SH-SY5Y (cell line): ENCODE measurements at regions not wholly inside any gene's neighbourhood (a gene's known extent, or its start where the extent isn't known, plus 50 kb on each side); places are given as distances from the start of the nearest gene placed in this dataset.

Source experiments
- GATA2 ChIP-seq: IDR thresholded peaks from 2 replicates; pipeline ENCODE4 v1.6.1; 2011; ENCODE audit warnings: mild to moderate bottlenecking, low read depth, low read length
- GATA3 ChIP-seq: IDR thresholded peaks from 2 replicates; pipeline ENCODE4 v1.6.1; 2011; ENCODE audit warnings: low read depth, mild to moderate bottlenecking, low read length, moderate library complexity

DNA sequence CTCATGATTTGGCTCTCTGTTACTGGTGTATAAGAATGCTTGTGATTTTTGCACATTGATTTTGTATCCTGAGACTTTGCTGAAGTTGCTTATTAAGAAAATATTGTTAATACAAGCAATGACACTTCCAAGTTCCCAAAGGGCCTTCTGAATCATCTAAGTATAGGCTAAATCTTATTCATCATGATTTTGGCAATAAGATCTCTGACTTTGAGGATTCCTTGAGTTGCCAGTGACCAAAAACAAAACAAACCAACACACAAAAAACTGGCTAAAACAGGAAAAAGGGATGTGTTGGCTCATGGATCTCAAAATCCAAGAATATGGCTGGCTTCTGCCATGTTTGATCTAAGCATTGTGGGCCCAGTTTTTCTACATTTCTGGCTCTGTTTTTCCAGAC is 163.4 kb downstream of the HHIPL2 start:
- TF ChIP-seq GATA2 (no peak), GATA3 (no peak)
